ENCODE measurements at regions not wholly inside any gene's neighbourhood (a gene's known extent, or its start where the extent isn't known, plus 50 kb on each side); places are given as distances from the start of the nearest gene placed in this dataset.

DNA sequence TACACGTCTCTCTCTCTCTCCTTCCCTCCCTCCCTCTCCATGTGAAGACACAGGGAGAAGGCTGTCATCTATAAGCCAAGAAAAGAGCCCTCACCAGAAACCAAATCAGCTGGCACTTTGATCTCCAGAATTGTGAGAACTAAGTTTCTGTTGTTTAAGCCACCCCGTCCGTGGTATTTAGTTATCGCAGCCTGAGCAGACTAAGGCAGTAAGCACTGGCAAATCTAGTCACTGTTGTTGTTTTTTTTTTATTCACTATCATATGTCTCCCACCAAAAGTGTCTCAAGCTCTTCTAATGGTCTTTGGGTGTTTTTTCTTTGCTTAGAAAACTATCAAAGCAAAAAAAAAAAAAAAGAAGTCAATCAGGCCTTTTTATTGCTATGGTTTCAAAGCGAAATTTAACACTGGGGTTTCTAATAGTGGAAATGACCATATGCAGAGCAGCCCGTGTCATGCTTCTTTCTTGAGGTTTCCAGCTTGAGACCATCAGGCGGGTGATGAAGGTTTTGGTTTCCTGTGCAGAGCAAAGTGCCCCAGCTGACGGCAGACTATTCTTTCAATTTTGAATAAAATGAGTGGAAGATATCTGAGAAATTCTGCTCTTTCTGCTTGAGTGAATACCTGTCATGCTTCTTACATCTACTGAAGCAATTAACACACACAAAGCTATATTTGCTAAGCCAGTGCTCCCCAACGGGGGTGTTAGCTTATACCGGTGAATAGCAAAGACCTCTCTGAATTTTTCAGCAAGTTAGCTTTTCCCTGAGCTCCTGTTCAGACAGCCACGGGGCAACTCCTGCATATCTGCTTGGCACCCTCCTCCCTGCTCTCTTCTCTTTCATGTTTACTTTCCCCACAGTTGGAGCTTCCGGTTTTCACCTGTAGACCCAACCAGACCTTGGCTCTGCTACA, 394.1 kb upstream of the ATP5MC3 start:
- TF ChIP-seq, protein P1, sequence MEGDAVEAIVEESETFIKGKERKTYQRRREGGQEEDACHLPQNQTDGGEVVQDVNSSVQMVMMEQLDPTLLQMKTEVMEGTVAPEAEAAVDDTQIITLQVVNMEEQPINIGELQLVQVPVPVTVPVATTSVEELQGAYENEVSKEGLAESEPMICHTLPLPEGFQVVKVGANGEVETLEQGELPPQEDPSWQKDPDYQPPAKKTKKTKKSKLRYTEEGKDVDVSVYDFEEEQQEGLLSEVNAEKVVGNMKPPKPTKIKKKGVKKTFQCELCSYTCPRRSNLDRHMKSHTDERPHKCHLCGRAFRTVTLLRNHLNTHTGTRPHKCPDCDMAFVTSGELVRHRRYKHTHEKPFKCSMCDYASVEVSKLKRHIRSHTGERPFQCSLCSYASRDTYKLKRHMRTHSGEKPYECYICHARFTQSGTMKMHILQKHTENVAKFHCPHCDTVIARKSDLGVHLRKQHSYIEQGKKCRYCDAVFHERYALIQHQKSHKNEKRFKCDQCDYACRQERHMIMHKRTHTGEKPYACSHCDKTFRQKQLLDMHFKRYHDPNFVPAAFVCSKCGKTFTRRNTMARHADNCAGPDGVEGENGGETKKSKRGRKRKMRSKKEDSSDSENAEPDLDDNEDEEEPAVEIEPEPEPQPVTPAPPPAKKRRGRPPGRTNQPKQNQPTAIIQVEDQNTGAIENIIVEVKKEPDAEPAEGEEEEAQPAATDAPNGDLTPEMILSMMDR (IDR thresholded peaks at IDR 0.05), result no peak
- TF ChIP-seq POLR2AphosphoS5 (IDR thresholded peaks at IDR 0.05), result no peak
